NCI-H187 treated with DMSO at 0.1 percent for 48 hours (cell line): ENCODE measurements at regions not wholly inside any gene's neighbourhood (a gene's known extent, or its start where the extent isn't known, plus 50 kb on each side); places are given as distances from the start of the nearest gene placed in this dataset.

Experiments
- DNase-seq: peaks from one replicate; lab custom pipeline; 2025; lab: John Stamatoyannopoulos, UW

DNA sequence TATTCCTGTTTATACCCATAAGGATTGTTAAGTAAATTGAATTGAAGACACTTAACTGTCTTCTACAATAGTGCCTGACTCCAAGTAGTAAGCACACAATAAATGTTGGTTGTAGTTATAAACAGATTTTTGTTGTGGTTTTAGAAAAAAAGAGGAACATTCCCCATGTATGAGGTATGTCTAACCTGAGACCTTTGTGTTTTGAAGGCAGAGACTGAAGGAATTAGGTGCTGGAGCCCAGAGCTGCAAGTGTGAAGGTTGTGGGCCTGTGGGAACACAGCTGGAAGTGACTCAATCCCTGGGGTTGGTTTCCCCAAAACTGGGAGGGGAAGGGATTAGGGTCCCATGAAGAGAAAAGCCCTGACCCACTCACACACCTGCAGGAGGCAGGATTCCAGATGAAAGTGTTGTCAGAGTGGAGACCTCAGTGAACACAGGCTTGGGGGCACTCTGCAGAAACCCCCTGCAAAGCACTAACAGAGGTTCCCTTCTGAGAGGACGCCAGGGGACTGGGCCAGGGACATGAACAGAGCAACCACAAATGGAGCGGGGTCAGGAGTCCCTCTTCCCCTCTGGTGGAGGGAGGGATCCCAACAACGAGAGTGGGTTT is 265.1 kb upstream of the KLF14 start:
- no peak for DNase-seq

DNA sequence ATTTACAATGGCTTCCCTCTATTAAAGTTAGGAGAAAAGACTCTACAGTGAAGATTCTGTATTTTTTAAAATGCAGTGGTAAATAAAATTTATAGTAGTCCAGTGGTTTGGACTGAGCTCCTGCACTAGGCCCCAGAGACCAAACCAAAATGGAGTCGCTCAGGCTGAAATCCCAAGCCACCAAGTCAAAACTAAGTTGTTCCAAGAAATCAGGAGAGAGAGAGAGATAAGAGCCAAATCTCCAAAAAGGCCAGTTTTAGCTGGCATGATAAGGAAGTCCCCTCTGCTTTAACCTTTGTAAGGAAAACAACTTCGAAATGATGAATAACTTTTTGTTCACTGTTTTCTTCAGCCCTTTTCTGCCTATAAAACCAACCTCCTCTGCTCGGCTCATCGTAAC is 265.9 kb upstream of the KLF14 start:
- DNase-seq: no peak

DNA sequence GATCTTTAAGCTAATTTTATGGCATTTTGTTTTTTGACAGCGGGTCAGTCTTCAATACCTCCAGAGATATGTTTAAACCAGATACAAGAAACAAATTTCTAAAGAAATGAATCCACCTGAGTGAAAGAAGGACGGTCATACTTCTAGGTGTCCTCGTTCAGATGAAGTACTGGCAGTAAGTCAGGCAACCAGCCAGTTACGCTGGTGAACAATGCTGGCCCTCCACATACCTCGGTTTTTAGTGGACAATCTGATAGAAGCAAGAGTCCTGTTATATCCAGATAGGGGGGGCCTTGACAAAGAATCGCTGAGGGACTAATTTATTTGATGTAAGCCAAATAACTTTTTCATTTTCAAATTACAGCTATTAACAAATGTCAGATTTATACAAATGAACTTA is 266.4 kb upstream of the KLF14 start:
- DNase-seq: no peak

DNA sequence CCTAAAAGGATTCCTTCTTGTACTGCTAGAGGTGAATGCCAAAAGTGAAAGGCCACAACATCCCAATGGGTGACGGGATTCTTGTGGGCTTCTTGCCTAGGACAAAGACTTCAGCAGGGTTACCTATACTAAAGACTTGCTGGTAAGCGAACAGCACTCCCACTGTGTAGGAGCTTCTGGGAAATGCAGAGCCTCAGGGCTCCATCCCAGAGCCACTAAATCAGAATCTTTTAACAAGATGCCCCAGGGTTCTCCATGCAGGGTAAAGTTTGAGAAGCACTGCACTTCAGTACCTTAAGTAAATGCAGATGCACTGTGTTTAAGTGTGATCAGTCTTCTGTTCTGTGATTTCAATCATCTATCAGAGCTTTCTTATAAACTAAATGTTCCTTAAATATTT is 266.9 kb upstream of the KLF14 start:
- DNase-seq: no peak

DNA sequence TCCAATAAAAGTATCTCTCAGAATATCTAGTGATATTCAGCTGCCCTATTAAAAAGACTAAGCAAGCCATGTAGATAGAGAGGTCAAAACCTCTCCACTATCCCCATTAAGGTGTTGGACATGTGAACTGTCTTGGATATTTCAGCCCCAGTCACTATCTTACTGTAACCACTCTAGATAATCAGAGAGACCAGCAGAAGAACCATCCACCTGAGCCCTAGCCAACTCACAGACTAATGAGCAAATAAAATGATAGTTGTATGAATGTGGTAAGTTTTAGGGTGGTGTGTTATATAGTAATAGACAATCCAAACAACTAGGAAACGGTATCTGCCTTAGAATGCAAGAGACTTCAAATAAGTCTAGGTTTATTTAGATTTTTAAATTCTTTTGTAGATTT is 268.6 kb upstream of the KLF14 start:
- no peak for DNase-seq

DNA sequence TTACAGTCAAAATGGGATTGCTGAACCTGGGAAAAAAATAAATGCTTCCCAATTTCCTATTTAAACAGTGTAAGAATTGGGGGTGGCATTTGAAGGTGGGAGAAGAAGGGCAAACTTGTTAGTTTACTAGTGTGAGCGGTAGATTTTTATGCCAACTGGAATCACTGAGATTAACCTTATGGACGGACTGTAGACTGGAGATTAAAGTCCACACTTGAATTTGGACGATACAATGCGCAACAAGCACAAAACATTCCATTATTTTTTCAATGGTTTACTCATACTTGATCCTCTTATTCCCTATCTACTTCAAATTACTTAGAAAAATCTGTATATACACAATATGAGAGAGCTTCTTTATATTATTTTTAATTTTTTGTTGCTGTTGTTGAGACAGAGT is 269.6 kb upstream of the KLF14 start:
- no peak for DNase-seq

DNA sequence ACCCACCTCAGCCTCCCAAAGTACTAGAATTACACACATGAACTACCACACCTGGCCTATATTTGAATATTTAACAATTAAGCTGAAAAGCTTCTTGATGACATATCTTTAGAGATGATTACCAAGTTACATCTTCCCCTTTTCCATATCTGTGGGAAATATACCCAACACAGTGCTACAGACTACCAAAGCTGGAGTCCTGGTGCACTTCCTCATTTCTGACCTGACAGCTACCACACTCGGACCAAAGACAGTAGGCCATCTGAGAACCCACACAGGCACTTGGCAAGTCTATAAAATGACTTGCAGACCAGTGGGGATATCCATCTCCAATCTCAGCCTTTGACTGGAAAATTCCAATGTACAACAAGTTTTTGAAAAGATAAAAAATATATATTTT is 270.4 kb upstream of the KLF14 start:
- no peak for DNase-seq

DNA sequence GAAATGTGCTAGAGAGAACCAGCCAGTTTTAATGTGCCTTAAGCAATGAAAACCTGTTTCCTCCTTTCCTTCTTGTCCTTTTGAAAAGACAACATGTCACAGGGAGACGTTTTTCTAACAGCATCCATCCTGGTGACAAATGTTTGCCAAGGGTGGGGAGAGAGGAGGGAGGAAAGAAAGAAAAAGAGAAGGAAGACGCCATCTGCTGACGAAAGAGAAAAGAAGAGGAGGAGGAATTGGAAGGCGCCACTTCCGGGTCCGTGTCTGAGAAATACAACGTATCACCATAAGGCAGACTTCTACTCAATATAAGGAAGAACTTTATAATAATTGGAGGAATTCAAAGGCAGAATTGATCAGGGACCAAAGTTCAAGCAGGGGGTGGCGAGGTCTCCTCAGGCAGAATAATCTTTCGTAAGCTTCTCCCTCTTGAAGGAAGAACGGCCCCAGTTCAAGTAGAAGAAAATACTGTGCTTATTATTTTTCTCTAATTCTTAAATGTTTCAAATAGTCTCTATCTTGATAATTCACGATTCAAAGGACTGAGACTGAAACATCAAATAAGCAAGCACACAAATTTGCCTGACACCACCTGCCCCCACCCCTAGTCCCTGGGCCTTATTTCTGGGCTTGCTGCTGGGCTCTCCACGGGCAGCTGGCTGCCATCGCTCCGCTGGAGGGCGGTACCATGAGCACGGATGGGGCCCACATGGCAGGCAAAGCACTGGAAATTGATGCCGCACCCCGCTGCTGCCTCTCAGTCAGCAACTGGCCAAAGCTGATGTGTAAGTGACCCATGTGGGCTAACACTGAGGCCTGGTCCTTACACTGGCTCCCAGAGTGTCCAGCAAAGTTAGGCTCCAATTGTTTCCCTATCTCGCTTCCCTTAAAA is 273.7 kb upstream of the KLF14 start:
- DNase-seq: peak; percentile 16

DNA sequence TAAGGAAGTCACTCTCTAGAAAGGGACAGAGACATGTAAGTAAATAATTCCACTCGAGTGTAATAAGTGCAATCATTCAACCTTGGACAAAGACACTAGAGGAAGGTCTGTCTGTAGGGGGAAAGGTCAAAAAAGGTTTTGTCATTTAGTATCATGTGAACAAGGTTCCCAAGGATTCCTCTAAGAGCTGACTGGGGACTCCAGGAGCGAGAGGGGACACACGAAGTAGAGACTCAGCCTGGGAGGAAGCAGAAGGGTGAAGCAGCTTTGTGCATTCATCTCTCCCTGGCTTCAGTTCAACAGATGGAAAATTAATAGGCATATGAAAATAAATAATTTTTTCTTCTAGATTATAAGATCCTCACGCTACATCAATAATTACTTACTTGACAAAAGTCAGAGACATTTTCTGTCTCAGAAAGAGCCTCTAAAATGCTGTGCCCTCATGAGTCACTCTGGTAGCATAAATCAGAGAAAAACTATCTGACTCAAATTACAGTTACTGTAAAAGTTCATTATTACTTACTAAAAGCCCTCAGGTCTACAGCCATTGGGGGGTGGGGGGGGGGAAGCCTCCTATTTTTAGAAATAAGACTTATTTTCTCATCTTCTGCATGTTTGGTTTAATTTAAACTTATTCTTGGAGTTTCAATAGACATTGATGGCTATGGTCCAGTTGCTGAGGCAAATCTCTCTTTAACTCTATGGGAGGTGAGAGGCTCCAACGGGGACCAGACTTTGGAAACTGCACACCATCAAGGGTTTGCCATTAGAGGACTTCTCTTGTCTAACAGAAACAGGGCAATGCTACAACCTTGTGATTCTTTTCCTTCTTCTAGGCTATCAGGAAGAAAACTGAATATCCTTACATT is 275.1 kb upstream of the KLF14 start:
- no peak for DNase-seq

DNA sequence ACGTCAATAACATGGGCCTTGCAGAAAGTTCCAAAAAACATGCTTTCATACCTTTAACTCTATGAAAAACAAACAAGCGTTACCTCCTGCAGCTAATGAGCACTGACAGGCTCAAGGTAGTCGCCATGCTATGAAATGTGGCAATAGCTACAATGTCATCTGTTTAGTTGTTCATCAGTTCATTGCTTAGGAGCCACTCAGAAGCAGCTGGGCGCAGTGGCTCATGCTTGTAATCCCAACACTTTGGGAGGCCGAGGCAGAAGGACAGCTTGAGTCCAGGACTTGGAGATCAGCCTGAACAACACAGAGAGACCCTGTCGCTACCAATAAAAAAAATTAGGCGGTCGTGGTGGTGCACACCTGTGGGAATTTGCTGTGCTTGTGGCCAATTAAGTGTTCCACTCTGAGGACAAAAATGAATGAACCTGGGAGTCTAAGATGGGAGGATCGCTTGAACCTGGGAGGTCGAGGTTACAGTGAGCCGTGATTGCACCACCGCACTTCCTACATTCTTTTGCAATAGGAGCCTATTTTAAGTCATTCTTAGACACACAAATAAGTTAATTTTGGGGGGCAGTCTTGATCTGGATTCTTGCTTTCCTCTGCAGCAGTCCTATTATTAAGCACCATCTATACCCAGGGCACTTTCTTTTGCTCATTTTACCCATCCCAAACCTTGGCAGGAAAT is 276.2 kb upstream of the KLF14 start:
- no peak for DNase-seq

DNA sequence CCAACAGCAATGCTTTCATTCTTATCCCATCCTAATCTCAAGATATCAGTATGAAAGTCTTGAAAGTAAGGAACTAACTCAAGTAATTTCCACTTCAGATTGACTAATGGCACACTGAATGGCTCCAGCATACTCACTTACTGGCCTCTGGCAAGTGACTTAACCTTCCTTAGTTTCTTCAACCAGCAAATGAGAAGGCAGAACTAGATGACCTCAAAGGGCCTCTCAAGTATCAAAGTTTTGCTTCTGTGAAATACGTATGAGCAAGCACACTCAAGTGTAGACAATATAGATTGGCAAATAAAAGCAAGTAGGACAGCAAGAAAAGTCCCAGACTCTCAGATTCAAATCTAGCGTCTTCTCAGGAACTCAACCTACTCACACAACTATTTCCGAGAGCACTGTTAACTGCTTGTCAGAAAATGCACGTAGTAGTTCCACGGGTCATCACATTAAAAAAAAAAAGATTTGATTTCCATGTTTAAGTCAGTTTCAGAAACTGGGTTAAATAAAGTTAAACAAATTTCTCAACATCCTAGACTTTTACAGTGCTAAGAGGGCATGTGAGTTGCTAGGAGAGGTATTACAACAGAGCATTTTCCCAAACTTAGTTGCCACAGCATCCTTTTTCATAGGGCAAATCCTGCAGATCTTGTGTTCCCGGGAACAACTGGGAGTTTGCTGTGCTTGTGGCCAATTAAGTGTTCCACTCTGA is 276.9 kb upstream of the KLF14 start:
- DNase-seq: no peak

DNA sequence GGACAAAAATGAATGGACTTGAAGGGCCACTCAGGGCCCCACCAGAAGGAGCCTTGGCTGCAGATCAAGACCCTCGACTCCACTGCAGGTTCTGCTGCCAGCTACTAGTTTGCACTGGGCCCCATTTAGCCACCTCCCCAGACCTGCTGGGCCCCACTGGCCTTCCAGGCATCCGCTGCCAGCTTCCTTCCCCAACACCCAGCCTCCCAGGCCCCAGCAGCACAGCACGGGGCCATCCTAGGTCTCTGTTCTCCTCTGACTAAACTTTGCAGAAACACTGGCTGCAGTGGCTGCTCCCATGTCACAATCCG is 277.4 kb upstream of the KLF14 start:
- DNase-seq: no peak

DNA sequence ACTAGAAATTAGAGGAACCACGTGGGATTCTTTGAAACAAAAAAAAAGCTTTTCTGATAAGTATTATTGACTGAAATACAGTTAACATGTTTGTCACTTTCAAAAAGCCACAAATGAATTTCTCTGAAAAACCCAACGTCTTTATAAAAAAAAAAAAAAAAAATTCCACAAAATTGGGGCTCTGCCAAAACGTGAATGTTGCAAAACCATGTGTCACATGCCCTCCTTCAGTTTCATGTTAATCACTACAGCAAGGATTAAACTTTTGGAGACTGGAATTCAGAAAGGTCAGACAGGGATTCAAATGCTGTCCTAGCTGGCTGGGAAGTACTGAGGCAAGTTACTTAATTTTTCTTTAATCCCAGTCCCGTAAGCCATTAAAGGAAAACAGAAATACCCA is 278.0 kb upstream of the KLF14 start:
- DNase-seq: no peak

DNA sequence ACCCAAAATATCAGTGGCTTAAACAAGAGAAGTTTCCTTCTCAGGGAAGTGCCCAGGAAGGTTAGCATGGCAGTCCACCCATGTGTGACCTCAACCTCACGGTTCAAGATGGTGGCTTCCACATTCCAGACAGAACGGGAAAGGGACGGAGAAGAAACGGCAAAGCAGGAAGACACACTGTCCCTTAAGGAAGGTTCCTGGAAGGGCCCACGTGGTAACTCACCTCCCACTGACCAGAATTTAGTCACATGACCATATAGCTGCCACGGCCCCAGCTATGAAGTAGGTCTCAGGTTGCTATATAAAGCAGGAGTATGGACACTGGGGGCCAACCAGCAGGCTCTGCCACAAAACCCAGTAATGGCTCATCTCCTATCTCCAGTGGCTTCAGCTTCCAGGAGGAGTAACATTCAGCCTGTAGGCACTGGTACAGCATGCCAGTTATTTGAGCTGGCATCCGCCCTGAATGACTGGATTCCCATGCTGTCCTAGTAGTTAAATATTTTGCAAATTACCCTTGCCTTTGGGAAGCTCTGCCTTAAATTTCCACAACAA is 278.5 kb upstream of the KLF14 start:
- DNase-seq: no peak

DNA sequence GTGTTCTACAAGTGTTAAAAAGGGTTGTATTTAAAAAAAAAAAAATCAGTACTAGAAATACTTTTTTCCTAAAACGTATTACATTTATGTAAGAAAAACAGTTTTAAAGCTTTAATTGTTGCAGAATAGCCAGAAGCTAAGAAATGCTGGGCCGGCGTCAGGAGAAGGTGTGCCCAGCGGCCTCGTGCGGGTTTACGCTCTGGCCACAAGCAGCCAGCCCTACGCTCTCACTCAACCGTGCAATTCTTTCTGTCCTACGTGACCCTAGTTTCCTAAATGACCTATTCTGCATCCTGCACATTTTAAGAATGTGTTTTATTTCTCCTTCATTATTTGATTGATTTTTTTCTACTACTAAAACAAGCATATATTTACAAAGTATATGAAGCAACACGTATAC is 279.7 kb upstream of the KLF14 start:
- DNase-seq: no peak

DNA sequence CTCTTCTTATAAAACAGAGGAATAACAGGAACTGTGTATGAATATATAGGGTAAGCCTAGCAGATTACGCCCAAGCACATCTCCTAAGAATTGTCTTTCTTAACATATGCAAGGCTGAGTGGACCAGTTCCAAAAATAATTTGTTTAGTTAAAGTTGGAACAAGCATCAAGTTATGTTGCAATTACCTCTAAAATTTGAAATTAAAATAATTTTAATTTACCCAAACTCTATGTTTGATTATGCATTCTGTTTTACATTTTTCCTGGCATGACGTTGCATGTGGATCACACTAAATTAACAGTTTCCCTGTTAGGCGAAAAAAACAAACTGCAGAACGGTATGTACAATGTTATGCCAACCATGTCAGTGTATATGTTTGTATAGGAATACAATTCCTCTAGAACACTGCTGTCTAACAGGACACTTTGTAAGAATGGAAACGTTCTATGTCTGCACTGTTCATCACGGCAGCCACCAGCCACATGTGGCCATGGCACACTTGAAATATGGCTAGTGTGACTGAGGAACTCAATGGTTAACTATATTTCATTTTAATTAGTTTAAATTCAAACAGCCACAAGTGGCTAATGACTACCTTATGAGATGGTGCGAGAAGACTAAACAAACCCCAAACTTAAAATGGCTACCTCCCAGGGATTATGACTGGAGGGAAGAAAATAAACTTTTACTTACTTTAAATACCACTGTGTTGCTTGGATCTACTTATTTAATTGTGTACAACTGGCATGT is 281.1 kb upstream of the KLF14 start:
- no peak for DNase-seq

DNA sequence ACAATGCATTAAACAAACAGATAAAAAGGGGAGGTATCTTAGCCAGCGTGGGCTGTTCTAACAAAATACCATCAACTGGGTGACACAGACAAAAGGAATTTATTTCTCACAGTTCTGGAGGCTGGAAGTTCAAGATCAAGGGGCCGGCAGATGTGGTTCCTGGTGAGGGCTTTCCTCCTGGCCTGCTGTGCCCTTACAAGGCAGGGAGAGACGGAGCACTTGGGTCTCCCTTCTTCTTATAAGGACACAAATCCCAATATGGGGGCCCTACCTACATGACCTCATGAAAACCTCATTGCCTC is 281.6 kb upstream of the KLF14 start:
- DNase-seq: no peak

DNA sequence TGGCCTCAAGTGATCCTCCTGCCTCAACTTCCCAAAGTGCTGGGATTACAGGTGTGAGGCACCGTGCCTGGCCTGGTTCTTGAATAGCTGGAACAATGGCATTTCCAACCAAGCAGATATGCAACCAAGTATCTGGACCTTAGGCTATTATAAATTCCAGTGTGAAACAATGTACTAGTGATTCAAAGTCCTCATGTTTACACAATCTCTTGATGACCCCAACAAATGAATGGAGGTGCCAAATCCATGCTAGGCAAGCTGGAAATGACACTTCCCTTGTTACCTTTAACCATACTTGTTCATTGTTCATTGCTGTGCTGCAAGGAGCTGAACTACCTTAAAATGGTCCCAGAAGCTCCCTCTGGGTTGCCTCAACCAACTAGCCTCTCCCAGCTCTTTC is 282.2 kb upstream of the KLF14 start:
- DNase-seq: no peak

DNA sequence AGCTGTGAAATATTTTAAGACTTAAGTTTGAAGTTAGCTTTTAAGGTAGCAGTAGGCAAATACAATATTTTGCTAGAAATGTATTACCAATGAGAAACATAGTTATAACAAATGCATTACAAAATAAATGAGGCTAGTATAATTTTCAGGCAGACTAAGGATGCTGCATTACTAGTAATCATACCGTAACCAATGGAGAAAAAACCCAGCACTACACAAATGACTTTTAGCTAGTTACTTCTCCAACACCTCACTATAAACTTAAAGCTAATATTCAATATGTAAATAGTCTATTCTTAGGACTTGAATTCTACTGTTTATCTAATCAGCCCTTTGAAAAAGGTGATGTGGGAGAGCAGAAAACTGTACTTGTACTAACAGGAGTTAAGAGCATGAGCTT is 285.3 kb upstream of the KLF14 start:
- no peak for DNase-seq

DNA sequence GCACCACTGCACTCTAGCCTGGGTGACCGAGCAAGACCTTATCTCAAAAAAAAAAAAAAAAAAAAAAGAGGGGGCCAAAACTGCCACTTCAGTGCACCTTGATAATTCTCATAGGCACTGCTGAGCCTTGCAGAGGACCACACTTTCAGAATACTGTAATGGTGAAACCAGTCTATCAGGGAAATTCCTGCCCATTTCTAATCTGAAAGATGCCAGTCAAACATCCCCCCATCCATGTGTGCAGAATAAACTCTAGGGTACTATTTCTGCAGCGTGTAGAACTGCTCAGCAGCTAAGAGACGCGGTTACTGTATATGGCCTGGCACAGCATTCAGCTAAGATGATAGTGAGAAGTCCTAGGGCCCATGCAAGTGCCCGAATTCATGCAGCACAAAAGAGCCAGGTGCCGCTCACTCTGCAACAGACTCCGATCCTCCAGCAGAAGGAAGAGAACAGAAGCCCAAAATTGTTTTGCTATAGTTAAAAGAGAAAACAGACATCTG is 286.8 kb upstream of the KLF14 start:
- DNase-seq: no peak

DNA sequence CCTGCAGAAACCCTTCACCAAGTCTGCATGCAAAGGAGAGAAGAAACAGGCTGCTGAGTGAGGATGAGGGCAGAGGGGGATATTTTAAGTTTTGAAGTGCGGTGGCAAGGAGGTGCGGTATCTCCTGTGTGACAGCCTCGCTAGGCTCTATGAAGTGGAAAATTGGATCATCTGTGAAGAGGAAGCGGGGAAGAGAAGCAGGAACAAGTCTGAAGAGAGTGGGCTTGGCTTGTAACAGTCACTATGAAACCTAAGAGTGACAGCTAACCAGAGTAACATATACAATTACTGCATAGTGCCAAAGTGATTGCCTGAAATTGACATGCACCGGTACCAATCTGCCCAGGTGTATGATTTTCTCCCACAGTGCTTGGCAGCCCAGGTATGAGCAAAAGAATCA is 287.5 kb upstream of the KLF14 start:
- no peak for DNase-seq
